ENCODE measurements at regions not wholly inside any gene's neighbourhood (a gene's known extent, or its start where the extent isn't known, plus 50 kb on each side); places are given as distances from the start of the nearest gene placed in this dataset.

DNA sequence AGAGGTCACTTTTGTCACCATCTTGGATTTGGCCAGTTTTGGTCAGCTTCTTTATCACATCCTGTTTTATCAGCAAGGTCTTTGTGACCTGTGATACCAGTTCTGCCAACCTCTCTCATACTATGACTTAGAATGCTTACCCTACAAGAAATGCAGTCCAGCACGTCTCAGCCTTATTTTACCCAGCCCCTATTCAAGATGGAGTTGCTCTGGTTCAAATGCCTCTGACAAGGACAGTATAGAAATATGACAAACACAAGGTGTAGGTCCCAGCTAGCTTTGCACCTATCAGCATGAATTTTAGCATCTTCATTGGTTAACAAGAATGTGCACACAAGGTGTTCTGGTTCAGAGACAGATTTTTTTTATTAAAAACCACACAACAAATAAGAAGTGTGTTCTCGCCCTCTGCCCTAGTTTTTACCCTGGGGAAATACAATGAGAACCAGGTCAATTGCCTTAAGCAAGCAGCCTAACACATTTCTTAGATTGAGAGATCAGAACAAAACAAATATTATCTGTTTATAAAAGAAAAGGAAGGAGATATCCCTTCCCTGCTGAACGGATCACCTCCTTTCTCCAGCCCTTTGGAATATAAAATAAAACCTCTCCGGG lies 962.3 kb upstream of the PRKX start:
- TF ChIP-seq CTCF (IDR thresholded peaks at IDR 0.05; ENCODE audit: low read depth, low read length, poor library complexity, severe bottlenecking), result no peak
- TF ChIP-seq EZH2phosphoT487 (IDR thresholded peaks at IDR 0.05; ENCODE audit: borderline replicate concordance, low read length), result no peak

All from DOHH2 (cell line).